AG10803 (cell line): ENCODE measurements at regions not wholly inside any gene's neighbourhood (a gene's known extent, or its start where the extent isn't known, plus 50 kb on each side); places are given as distances from the start of the nearest gene placed in this dataset.

Experiments used
- DNase-seq: peaks from one replicate; pipeline ENCODE4 v3.0.0; 2010; ENCODE audit warnings: low read depth
- H3K4me3 ChIP-seq: 2 replicates; pipeline ENCODE4 v1.5.1; 2011; ENCODE audit warnings: mild to moderate bottlenecking, low read length, control low read depth
- TF ChIP-seq, protein P1 (sequence below): conservative IDR thresholded peaks from 2 replicates; pipeline ENCODE4 v1.5.1; 2011; ENCODE audit warnings: mild to moderate bottlenecking, low read length, control low read depth, inconsistent platforms

DNA sequence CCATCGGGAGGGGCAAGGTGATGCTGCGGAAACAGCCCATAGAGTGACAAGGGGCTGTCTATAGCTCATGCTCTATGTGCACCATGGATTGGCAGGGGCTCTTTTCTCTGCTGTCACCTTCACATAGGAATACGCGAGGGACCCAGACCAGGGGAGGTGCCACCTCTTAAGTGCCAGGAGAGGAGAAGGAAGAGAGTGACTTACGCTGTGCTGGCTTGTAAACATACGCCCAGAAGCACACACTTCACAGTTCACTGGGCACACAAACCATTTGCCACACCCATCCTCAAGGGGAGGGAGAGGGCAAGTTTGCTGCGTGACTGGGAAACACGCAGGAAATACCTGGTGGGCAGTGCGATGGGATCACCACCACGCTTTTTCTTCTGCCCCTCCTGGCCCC lies 65.1 kb upstream of the GPR45 start:
- TF ChIP-seq, protein P1, sequence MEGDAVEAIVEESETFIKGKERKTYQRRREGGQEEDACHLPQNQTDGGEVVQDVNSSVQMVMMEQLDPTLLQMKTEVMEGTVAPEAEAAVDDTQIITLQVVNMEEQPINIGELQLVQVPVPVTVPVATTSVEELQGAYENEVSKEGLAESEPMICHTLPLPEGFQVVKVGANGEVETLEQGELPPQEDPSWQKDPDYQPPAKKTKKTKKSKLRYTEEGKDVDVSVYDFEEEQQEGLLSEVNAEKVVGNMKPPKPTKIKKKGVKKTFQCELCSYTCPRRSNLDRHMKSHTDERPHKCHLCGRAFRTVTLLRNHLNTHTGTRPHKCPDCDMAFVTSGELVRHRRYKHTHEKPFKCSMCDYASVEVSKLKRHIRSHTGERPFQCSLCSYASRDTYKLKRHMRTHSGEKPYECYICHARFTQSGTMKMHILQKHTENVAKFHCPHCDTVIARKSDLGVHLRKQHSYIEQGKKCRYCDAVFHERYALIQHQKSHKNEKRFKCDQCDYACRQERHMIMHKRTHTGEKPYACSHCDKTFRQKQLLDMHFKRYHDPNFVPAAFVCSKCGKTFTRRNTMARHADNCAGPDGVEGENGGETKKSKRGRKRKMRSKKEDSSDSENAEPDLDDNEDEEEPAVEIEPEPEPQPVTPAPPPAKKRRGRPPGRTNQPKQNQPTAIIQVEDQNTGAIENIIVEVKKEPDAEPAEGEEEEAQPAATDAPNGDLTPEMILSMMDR: no peak
- no peak for DNase-seq

GRCh38 chr2:105177008-105177407 lies 64.5 kb upstream of the GPR45 start:
- DNase-seq: no peak
- H3K4me3 ChIP-seq: no peak overlapping the region
- TF ChIP-seq, protein P1: no peak

More for the DNA sequence above, 65.1 kb upstream of the GPR45 start:
- H3K4me3 ChIP-seq: no peak overlapping the region

GRCh38 chr2:105177536-105178254 lies 63.8 kb upstream of the GPR45 start:
- TF ChIP-seq, protein P1: no peak
- no peak overlapping the region for H3K4me3 ChIP-seq
- no peak for DNase-seq

- TF ChIP-seq, protein P1: peak; percentile 55
- H3K4me3 ChIP-seq: no peak overlapping the region
- peak; percentile 59 for DNase-seq
These were observed 61.8 kb upstream of the GPR45 start for GRCh38 chr2:105179469-105180372.

GRCh38 chr2:105180491-105180972 lies 61.0 kb upstream of the GPR45 start:
- no peak overlapping the region for H3K4me3 ChIP-seq
- TF ChIP-seq, protein P1: no peak
- DNase-seq: no peak

GRCh38 chr2:105181282-105181681 lies 60.3 kb upstream of the GPR45 start:
- no peak for DNase-seq
- TF ChIP-seq, protein P1: no peak
- no peak overlapping the region for H3K4me3 ChIP-seq
